NCI-H1105 (cell line): ENCODE measurements at regions not wholly inside any gene's neighbourhood (a gene's known extent, or its start where the extent isn't known, plus 50 kb on each side); places are given as distances from the start of the nearest gene placed in this dataset.
"Not testable (repeated sequence)": the region's sequence is repeated elsewhere in the genome, so short reads cannot be mapped to it uniquely, and the experiment has no call there.

ENCODE experiments used
- DNase-seq: peaks from one replicate; lab custom pipeline; 2025; lab: John Stamatoyannopoulos, UW

DNA sequence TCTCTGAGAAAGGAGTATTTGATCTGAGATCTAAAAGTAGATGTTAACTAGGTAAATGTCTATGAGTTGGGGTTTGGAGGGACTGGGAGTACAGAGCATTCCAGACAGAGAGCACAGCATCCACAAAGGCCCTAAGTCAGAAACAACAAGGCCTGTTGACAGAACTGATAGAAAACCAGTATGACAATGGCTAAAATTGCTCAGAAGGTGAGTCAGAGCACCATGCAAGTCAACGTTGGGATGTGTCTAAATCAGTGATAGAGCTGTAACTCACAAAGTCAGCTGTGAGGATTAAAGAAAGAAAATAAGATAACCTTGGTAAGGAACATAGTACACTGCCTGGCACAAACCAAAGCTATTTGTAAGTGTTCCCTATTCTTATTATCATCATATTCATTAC, 124.0 kb downstream of the CETN3 start:
- no peak for DNase-seq

DNA sequence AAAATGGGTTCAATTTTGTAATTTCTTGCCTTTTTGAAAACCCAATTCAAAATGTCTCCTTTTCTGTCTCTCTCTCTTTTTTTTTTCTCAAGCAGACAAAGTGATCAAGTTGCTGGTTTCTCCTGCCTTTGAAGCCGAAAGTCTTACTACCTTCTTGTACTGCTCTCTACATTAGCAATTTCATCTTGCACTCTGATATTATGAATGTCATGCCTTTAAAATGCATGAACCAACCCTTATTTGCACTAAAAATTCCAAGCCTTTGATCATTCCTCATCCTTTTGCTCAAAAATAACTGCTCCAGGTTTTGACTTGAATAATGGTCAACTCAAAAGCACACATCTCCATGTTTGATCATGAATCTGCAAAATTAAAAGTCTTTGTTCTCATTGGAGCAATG, 125.2 kb downstream of the CETN3 start:
- no peak for DNase-seq

DNA sequence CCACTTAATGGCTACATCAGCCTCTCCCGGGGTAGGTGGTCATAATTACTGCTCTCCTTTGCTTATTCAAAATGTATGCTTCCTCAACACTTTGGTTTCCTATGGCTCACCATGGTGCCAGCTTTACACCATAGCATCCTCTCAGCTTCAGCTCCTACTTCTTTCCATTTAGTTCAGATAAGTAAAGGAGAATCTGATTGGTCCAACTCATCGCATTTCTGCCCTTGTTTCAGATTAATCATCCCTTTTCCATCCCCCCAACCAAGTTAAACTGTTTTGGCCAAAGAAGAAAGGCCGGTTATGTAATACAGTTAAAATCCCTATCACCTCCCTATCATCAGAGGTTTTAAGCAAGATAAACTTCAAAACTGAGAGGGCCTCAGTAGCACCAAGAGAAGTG, 130.5 kb downstream of the CETN3 start:
- DNase-seq: no peak

DNA sequence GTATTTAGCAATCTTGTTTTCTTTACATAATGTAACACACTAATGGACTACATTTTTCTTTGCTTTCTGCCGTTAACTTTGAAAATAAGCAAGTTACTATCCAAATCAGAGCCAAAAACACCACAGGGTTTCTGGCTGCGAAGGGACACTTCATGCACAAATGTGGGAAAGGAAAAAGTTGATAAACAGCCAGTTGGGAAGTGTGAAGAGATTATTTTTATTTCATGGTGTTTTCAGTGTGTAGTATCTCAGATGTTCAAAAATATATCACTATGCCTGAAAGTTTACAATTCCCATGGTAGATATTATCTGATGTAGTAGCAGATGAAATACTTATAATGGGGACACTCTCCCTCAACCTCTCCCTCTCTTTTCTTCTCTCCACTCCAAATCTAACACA, 135.3 kb downstream of the CETN3 start:
- DNase-seq: no peak

DNA sequence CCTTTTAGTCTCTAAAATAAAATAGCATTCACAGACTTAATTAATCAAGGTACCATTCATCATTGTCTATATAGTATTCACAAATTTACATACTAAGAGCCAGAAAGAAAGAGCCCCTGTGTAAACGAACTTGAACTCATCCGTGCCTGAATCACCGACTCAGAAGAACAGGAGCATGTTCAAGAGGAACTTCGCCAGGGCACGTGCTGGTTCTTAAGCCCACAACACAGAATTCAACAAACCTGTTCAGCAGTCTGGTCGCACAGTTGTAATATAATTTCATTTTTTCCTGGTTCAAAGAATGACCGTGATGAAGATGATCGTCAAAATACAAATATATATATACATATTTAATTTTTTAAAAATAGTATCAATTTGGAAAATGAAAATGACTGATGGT, 141.9 kb downstream of the CETN3 start:
- DNase-seq: no peak

DNA sequence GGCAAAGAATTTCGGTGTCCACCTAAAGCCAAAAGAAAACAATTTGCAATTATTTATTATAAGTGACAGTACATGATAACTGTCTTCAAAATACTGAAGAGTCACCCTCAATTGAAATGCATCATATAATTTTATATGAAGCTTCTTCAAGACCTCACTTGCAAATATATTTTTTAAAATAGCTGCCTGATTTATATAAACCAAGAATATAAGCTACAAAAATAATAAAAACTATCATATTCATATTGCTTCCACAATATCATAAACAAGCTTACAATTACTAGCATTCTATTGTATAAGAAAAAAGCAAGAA, 144.1 kb downstream of the CETN3 start:
- DNase-seq: no peak

DNA sequence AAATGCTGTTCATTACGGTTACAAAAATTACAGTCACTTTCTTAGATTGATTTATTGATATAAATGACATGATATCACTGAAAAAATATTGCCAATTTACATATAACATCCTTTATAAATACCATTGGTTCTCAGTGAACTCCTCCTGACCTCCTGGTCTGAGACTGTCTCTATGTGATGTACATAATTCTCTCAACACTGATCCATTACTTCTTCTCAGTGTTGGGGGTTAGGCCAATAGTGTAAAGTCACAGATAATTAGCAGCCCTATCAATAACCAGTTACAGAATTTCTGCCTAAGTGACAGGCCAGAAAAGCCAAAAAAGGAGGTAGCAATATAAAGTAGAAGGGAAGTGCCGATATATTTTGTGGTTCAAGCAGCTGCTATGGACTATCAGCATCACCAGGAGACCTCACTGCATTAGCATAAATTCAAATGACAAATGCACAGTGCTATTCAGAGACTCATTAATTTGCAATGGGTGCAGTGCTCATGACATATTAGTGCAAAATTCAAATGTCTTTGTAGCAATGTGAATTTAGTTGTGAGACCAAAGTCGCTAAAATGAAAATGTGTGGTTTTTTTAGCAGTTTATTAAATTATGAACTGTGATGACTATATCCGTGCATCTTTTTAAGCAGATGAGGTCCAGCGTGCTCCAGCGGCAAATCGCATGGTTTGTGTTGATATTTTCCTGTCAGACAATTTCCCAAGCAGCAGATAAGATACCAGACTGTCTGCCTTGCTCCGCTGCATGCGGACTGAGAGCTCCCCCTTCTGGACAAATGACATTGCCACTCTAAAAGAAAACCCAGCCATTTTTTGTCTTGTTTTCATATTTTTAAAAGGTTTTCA, 144.6 kb downstream of the CETN3 start:
- peak; percentile 41 for DNase-seq

DNA sequence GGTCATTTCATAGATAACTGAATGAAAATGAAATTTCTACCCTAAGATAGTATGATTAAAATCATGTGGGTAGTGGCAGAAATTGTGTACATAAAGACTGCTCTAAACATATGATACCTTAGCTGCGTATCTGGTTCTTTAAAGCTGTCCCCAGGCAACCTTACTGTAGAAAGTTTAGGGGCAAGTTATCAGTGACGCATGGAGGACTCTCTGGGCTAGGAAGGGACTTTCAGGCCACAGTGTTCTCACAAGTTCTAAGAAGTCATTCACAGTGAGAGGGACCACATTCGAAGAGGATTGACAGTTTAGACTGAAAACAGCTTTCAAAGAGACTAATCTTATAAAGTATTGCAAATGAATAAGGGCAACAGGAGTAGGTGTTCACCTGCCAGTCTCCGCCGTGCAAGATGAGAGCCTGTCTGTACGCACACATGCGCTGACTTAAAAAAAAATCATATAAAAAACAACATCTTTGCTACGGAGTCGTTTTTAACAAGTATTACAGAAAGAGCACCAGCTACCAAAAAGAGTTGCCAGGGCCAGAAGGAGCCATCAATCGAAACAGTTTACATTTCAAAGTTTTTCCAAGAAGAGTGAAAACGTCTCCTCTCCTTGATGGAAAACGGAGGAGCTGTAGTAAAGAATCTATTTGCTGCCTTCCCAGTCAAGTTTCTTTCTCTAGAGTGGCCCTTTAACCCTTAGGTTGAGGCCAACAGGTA, 146.3 kb downstream of the CETN3 start:
- no peak for DNase-seq

DNA sequence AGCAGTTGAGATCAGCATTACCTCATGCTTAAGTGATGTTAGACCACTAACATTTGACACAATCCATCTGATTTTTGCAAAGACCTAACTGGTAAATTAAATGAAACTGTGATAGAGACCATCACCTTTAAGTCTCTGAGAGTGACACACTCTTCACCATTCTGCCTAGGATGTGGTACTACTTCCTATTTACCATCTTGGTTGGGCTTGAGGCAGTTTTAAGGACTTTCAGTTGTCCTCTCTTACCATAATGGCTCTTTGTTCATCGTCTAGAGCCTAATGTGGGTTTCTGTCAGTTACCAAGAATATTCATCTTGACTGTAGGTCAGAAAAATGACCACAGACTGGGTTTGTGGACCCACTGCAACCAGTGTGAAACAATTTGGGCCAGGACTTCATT, 158.1 kb downstream of the CETN3 start:
- DNase-seq: no peak

DNA sequence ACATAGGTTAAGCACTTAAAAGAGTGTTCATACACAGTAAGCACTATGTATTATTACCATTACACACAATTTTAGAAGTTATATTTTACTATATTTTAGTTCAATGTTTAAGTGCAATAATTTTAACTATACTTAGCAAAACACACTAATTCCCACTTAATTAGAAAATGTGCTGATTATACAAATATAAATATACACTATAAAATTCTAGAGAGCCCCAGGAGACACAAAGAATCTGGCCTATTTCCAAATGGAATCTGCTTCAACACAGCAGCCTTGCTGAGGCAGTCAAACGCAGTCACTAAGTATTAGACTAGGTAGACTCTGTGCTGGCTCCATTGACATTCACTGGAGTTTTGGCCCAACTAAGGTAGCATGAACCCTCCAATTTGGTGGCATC, 160.9 kb downstream of the CETN3 start:
- DNase-seq: no peak

DNA sequence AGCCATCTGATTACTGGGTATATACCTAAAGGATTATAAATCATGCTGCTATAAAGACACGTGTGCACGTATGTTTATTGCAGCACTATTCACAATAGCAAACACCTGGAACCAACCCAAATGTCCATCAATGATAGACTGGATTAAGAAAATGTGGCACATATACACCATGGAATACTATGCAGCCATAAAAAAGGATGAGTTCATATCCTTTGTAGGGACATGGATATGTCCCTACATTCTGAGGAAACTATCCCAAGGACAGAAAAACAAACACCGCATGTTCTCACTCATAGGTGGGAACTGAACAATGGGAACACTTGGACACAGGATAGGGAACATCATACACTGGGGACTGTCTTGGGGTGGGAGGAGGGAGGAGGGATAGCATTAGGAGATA, 165.7 kb downstream of the CETN3 start:
- DNase-seq: not testable (repeated sequence)

DNA sequence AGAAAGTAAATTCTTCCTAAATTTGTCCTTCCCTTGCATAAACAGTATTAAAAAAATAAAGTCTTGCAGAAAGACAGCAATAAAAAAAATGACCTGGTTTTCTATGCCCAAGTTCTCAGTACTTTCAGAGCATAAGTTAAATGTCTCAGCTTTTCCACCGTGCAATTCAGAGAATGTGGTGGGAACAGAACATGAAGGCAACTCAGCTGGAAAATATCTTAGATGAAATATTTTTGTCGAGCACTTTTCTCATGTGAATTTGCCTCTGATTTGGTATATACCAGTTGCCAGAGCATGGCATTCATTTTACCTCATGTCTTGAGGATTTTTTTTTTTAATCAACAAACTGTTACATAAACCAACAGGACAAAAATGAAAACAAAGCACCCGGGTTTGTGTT, 176.1 kb downstream of the CETN3 start:
- DNase-seq: no peak

DNA sequence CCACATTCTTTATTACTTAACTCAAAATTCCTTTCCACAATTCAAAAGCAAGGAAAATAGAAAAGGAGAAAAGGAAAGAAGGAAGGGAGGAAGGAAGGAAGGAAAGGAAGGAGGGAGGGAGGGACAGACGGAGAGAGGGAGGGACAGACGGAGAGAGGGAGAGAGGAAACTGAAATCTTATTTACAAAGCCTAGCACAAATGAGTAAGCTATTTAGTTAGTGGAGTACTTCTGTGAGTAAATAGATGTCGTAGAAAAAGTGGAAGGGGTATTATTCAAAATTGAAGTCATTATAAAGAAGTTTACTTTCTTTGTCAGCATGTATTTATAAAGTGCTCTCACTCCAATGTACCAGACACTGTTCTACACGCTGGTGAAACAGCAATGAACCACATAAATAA, 177.9 kb downstream of the CETN3 start:
- DNase-seq: no peak

DNA sequence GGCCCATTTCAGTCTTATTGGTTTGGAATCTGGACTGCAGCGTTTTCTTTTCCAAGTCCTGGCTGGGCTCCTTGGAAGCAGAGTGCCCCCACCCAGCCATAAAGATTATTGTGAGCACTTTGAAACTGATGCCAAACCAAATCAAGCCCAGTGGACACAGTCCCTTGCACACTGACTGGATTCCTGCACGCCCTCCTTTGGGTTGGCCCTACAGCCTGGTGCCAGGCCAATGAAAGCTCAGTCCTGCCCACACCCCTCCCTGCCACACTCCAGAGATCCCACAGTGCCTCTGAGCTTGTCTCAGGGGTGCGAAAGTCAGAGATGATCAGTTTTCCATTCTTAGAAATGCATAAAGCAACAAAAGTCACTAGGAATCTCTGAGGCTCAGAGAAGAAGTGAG, 181.9 kb downstream of the CETN3 start:
- DNase-seq: no peak

DNA sequence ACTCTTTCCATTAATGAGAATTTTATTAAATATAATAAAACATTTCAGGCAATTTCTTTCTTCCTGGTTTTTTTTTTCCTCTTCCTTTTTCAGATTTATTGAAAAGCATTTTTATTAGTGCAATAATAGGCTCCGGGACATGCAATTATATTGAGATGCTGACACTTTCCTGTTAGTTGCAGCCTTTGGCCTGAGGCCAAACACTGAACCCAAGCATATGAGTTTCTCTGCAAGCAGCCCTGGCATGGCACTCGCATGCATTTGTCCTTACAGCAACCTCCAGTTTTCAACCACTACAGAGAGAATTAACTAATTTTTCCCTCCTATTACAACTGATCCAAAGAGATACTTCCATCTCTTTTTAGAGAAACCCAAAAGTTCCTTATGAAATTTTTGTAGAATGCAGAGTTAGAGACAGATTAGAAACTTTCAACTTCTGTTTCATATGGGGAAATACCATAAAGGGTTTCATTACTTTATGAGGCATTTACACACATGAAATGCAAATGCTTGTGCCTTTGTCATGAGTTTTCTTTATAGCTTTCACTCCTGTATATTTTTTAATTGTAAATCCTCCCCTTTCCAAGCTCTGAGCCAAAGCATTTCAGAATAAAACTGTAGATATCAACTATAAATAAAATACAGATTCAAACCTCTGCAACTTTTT, 183.0 kb downstream of the CETN3 start:
- DNase-seq: no peak

DNA sequence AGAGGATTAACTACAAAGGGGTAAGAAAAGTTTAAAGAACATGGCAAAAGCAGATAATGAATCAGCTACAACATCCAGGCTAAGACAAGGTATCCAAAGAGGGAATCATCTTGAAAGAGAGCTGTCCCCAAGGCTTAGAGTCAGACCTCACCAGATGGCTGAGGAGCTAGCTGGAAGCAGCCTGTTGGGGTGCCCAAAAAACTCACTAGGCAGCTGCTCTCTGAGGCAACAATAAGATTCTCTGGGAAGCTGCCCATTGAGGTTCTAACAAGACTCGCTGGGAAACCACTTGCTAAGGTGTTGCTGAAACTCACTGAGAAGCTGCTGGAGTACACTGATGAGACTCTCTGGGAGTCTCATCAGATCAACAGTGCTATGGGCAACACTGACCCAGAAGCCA, 185.2 kb downstream of the CETN3 start:
- DNase-seq: no peak

DNA sequence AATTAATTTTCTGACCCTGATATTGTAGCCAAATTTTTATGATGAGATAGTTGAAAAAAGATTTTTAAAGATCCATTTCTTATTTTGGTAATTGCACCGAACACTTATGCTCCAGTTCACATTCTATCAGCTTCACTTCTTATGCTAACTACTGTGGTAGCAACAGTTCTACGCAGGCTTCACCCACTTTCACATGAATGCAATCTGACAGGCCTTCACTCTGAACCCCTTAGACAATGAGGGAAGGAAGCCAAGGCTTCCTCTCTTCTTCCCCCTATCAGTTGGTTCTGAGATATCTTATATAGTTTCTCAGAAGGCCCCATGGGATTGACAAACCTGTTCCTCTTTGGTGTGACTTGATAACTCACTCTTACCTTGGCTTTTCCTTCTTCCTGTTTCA, 185.8 kb downstream of the CETN3 start:
- DNase-seq: no peak

DNA sequence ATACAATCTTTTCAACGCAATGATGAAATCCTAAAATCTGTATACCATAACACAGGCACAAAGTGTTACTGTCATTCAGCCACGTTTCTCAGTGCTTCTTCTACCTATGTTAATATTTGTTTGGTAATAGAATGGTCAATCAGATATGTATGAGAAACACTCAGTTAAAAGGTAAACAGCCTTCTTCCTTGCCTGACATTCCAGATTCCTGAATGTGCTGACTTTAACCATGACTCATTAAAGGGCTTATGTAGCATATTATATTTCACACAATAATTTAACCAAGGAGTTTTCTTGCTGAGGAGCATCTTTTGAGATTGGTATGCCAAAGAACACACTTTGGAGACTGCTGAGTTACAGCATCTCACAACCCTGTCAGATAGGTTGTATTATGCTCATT, 187.6 kb downstream of the CETN3 start:
- no peak for DNase-seq

DNA sequence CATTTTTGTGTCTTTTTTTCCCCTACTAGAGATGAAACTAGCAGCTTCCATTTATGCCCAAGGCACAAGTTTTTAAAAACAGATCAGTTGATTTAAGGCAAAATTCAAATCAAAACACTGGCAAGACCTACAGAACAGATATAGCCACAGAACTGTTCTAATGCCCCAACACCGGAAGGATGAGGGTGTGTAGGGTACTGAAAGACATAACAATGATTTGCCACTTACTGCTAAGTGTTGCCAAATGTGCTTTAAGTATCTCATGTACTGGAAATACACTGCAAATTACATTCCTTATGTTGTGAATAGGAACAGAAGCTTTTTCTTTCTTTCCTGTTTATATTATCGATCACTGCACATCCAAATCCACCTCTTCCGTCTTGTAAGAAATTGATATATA, 189.0 kb downstream of the CETN3 start:
- no peak for DNase-seq

DNA sequence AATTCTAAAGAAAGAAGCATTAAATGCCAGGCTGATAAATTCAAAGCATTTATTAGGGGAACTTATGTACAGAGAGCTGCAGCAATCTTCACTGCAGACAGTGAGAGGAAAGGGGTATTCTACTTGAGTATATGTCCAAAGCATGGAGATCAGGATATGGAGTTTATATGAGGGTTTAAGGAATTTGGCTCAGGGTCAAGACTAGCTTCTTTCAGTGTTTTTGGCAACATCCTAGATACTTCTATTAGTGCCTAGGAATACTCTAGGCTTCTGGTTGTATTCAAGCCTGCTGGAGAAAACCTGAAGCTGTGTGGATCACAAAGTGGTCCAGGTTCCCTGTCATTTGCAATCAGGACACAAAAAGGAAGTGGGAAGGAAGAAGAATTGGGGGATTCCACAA, 194.6 kb downstream of the CETN3 start:
- DNase-seq: no peak

DNA sequence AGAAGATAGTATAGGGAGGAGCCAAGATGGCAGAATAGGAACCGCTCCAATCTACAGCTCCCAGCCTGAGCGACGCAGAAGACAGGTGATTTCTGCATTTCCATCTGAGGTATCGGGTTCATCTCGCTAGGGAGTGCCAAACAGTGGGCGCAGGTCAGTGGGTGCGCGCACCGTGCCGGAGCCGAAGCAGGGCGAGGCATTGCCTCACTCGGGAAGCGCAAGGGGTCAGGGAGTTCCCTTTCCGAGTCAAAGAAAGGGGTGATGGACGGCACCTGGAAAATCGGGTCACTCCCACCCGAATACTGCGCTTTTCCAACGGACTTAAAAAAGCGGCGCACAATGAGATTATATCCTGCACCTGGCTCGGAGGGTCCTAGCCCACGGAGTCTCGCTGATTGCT, 201.2 kb downstream of the CETN3 start:
- DNase-seq: peak; percentile 12

DNA sequence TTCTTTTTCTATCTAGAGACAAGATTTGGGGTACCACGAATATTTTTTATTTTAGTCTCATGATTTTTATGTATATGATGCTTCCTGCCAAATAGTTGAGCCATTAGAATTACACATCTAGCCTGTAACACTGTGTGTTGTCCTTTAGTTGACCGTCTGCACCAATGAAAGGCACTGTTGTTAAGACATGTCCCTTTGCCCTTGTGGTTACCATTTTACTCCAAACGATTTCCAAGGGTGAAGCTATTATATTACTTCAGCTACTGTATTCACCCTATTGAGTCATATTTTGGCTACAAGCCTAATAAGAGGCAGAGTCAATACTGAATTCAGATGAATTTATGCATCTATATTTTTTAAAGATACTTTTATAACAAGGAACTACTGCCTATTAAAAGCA, 207.6 kb downstream of the CETN3 start:
- no peak for DNase-seq

DNA sequence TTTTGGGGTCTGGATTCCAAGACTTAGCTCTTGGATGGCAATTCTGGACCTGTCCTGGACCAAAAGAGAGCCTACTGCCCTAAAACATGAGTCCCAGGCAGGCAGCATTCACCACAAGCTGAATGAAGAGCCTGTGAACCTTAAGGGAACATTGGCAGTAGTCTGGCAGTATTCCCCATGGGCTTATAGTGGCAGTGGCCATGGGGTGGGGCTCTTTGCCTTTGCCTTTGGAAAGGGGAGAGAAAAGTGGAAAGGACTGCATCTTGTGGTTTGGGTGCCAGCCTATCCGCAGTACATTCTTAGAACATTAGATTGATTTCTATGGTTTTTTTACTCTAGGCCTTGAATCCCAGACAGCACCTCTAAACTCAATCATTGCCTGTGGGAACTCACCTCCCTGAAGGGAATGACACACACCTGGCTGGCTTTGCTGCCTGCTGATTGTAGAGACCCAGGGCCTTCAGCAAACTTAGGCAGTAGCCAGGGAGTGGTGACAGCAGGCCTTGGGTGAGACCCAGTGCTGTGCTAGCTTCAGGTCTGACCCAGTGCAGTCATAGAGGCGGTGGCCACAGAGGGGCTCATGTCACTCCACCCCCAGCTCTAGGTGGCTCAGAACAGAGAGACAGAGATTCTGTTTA, 216.3 kb downstream of the CETN3 start:
- no peak for DNase-seq
